Ovary (tissue), 3 donors: ENCODE measurements at regions not wholly inside any gene's neighbourhood (a gene's known extent, or its start where the extent isn't known, plus 50 kb on each side); places are given as distances from the start of the nearest gene placed in this dataset.

ENCODE experiments used
- EP300 ChIP-seq: sonication (generic); formaldehyde crosslinking; IDR thresholded peaks from one replicate; pipeline ENCODE4 v1.6.1; 2017; ENCODE audit warnings: antibody characterized with exemption
- POLR2A ChIP-seq: fragments of 450-650 bp; IDR thresholded peaks from one replicate; pipeline ENCODE4 v1.6.1; 2017; ENCODE audit warnings: antibody characterized with exemption, mild to moderate bottlenecking, moderate library complexity
- TF ChIP-seq, protein P1 (sequence below), 3 donors: fragments of 450-650 bp in 2 of 3; fragments of 200-600 bp in 1 of 3; IDR thresholded peaks; one replicate each; pipeline versions ENCODE4 v1.5.1 to v1.8.0; 2016 to 2022; ENCODE audit warnings: antibody characterized with exemption in 3 of 3, mild to moderate bottlenecking in 1 of 3
- donor health status: DM: no; HTN: no; CAD: no.

DNA sequence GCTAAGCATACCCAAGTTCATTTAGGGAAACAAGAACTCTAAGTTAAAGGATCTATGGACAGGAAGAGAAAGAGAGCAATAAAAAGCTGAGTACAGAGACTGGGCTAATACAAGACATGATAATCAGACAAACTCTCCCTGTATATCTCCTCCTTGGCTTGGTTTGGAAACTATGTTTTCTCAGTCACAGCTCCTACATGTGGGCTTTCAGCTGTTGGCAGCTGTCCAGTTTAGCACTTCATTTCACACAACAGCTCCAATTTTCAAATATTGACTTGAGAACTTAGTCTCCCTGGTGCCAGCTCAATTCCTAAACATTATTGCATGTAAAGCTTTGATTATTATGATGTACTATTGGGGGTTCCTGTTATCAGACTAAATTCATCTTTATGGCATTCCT, 222.8 kb upstream of the OBI1 start:
- TF ChIP-seq, protein P1, sequence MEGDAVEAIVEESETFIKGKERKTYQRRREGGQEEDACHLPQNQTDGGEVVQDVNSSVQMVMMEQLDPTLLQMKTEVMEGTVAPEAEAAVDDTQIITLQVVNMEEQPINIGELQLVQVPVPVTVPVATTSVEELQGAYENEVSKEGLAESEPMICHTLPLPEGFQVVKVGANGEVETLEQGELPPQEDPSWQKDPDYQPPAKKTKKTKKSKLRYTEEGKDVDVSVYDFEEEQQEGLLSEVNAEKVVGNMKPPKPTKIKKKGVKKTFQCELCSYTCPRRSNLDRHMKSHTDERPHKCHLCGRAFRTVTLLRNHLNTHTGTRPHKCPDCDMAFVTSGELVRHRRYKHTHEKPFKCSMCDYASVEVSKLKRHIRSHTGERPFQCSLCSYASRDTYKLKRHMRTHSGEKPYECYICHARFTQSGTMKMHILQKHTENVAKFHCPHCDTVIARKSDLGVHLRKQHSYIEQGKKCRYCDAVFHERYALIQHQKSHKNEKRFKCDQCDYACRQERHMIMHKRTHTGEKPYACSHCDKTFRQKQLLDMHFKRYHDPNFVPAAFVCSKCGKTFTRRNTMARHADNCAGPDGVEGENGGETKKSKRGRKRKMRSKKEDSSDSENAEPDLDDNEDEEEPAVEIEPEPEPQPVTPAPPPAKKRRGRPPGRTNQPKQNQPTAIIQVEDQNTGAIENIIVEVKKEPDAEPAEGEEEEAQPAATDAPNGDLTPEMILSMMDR (IDR thresholded peaks at IDR 0.05) = no peak
- TF ChIP-seq POLR2A = no peak
- TF ChIP-seq EP300 = no peak
